ENCODE measurements at regions not wholly inside any gene's neighbourhood (a gene's known extent, or its start where the extent isn't known, plus 50 kb on each side); places are given as distances from the start of the nearest gene placed in this dataset.

DNA sequence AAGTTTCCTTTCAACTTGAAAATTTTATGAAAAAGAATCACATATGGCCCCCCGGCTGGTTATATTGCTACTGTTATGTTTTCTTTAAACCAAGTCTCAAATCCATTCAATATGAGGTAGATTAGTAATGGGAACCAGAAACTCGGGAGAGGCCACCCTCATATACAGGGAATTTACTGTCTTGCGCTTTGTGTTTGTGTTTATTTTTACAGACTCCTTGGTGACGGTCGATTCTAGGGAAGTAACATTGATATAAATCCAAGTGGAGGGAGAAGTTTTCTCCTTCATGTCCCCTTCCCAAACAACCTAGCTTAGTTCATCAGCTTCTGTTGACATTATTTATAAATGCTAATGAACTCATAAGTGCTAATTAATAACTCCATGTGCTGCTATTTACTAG is 163.5 kb upstream of the LMO4 start:
- DNase-seq (ENCODE audit: low read depth), result no peak
- Histone ChIP-seq H3K4me1 (ENCODE audit: control insufficient read depth, insufficient read depth, low read length) (no peaks in the 10 kb centered on the region), H3K4me3 (ENCODE audit: low read length) (no peak overlapping the region), H3K27me3 (replicated peaks; ENCODE audit: control insufficient read depth, insufficient read depth, low read length) (no peaks in the 10 kb centered on the region), H3K9ac (ENCODE audit: low read length) (no peak overlapping the region), H3K36me3 (ENCODE audit: control insufficient read depth, insufficient read depth, low read length, severe bottlenecking) (no peaks in the 10 kb centered on the region), H3K9me3 (ENCODE audit: control insufficient read depth, low read length) (no peaks in the 10 kb centered on the region)

DNA sequence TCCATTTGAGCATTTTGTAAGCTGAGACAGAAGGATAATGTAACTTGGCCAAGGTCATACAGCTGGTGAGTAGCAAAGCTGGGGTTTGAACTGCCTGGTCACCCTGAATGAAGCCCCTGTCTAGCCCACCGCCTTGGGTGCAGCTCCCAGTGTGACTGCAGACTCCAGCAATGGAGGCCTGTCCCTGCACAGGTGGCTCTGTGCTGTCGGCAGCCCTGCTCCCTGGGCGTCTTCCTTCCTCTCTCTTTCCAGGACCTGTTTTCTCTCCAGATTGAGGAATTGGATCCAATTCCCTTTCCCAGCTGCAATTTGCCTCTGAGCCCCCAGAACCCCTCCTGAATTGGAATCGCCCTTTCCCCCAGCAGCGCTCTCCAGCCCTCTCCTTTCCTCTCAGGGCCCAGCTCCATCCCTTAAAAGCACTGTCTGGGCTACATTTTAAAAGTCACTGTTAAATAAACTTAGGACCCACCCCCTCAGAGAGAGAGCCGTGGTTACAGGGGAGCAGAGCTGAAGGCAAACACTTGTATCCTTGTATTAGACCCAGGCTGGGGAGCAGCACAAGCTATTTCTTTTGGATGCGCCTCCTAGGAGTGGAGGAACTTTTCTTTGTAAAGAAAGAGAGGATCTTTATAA is 161.4 kb upstream of the LMO4 start:
- Histone ChIP-seq H3K36me3 (ENCODE audit: control insufficient read depth, insufficient read depth, low read length, severe bottlenecking) (no peaks in the 10 kb centered on the region), H3K4me3 (ENCODE audit: low read length) (no peak overlapping the region), H3K4me1 (ENCODE audit: control insufficient read depth, insufficient read depth, low read length) (no peaks in the 10 kb centered on the region), H3K9me3 (ENCODE audit: control insufficient read depth, low read length) (no peaks in the 10 kb centered on the region), H3K9ac (ENCODE audit: low read length) (no peak overlapping the region), H3K27me3 (replicated peaks; ENCODE audit: control insufficient read depth, insufficient read depth, low read length) (no peaks in the 10 kb centered on the region)
- no peak for DNase-seq (ENCODE audit: low read depth)

DNA sequence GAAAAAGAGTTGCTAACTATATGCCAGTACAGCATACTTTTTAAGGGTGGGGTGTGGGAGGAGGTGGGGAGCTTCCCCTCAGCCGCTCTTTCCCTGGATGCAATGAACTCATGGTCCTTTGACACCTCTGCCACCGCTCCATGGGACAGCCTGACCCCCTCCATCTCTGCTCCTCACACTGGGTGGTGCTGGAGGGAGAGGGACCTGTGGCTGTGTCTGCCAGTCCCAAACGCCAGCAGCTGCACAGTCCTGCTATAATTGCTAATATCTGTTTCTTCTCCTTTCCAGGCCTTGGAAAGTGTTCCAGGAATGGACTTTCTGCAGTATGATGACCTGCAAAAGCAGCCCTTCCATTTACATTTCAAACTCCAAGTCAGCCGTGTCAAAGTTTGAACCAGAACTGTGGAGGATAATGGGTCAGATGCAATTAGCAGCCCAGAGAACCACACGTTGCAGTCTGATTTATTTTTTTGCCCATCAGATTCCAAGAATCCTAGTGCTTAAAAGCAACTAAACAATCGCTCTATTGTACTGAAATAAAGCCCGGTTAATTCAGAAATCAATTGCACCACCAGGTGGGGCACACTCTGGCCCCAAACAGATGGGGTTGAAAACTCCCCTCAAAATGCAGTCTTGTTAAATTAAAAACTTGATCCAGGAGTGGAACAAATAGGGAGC is 160.7 kb upstream of the LMO4 start:
- H3K9me3 ChIP-seq (ENCODE audit: control insufficient read depth, low read length), result no peaks in the 10 kb centered on the region
- no peaks in the 10 kb centered on the region for H3K27me3 ChIP-seq (replicated peaks; ENCODE audit: control insufficient read depth, insufficient read depth, low read length)
- no peak overlapping the region for H3K9ac ChIP-seq (ENCODE audit: low read length)
- H3K36me3 ChIP-seq (ENCODE audit: control insufficient read depth, insufficient read depth, low read length, severe bottlenecking), result no peaks in the 10 kb centered on the region
- H3K4me3 ChIP-seq (ENCODE audit: low read length), result no peak overlapping the region
- no peak for DNase-seq (ENCODE audit: low read depth)
- no peaks in the 10 kb centered on the region for H3K4me1 ChIP-seq (ENCODE audit: control insufficient read depth, insufficient read depth, low read length)

DNA sequence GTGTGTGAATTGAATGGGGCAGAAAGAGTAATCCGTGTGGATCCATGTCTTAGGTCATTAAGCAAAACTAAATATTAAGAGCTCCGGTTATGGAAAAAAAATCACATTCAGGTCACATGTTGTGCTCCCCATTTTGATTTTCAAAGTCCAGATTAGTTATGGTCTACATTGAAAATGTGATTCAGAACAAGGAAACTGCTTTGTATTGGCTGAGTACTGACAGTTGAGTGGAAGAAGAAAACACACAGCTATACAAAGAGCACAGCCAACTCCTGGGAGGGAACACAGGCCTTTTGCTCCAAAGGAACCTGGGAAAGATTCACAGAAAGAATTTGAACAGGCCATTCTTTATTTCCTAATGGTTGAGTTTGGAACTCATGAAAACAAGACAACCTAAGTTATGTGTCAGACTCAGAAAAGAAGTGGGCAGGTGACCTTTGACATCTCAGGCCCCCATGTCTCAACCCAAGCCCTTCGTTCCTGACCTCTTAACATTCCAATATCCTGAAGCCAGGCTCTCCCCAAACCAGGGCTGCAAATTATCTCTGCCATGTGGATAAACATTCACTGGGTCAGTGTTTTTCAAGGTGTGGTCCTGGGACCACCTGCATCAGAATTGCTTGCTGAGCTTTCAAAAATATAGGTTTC is 159.3 kb upstream of the LMO4 start:
- Histone ChIP-seq H3K9ac (ENCODE audit: low read length) (no peak overlapping the region), H3K4me1 (ENCODE audit: control insufficient read depth, insufficient read depth, low read length) (no peaks in the 10 kb centered on the region), H3K27me3 (replicated peaks; ENCODE audit: control insufficient read depth, insufficient read depth, low read length) (no peaks in the 10 kb centered on the region), H3K36me3 (ENCODE audit: control insufficient read depth, insufficient read depth, low read length, severe bottlenecking) (no peaks in the 10 kb centered on the region), H3K4me3 (ENCODE audit: low read length) (no peak overlapping the region), H3K9me3 (ENCODE audit: control insufficient read depth, low read length) (no peaks in the 10 kb centered on the region)
- DNase-seq (ENCODE audit: low read depth), result no peak

DNA sequence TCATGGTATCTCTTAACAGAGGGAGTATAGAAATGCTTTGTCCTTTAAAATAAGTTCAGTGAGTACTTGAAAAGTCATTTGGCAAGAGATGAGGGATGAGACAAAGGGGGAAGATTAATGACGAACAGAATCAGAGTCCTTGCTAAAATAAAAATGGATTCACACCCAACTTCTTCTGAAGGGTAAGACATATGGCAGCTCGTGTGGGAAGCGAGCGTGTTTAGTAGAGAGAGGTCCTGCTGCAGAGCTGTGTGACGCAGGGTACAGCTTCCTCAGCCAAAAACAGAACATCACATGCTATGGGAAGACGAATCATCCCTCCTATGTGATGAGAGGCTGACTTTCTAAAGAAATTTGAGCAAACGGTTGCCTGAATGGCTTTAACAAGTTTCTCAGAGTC is 158.5 kb upstream of the LMO4 start:
- H3K9me3 ChIP-seq (ENCODE audit: control insufficient read depth, low read length), result no peaks in the 10 kb centered on the region
- DNase-seq (ENCODE audit: low read depth), result no peak
- H3K4me3 ChIP-seq (ENCODE audit: low read length), result no peak overlapping the region
- H3K27me3 ChIP-seq (replicated peaks; ENCODE audit: control insufficient read depth, insufficient read depth, low read length), result no peaks in the 10 kb centered on the region
- H3K4me1 ChIP-seq (ENCODE audit: control insufficient read depth, insufficient read depth, low read length), result no peaks in the 10 kb centered on the region
- no peak overlapping the region for H3K9ac ChIP-seq (ENCODE audit: low read length)
- no peaks in the 10 kb centered on the region for H3K36me3 ChIP-seq (ENCODE audit: control insufficient read depth, insufficient read depth, low read length, severe bottlenecking)

DNA sequence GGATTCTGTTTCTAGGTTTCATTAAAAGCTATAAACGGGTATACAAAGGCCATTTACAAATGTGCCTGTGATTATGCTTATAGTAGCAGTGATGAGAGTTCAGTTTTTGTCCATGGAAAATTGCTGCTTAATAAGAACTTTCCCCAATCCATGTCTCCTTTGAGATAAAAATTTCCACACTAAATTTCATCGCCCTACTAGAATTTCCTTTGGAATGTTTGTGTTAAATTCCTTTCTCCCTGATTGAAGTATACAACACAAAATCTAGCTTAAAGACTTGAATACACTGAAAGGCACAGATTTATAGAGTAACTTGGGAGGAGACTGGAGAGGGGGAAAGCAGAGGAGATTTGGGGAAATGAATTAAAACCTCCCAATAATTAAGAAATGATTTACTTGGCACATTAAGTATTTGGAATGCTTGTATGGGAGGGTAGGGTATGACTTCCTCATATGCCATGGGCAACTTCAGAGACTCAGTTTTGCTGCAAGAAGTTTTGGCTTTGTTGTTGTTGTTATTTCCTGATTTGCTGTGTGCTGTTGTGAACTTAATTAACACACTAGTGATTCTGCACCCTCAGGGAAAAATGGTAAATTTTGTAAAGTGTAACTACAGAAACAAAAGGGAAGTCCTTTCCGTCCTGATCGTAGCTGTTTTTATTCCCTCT is 157.6 kb upstream of the LMO4 start:
- Histone ChIP-seq H3K4me1 (ENCODE audit: control insufficient read depth, insufficient read depth, low read length) (no peaks in the 10 kb centered on the region), H3K4me3 (ENCODE audit: low read length) (no peak overlapping the region), H3K27me3 (replicated peaks; ENCODE audit: control insufficient read depth, insufficient read depth, low read length) (no peaks in the 10 kb centered on the region), H3K9ac (ENCODE audit: low read length) (no peak overlapping the region), H3K9me3 (ENCODE audit: control insufficient read depth, low read length) (no peaks in the 10 kb centered on the region), H3K36me3 (ENCODE audit: control insufficient read depth, insufficient read depth, low read length, severe bottlenecking) (no peaks in the 10 kb centered on the region)
- no peak for DNase-seq (ENCODE audit: low read depth)

DNA sequence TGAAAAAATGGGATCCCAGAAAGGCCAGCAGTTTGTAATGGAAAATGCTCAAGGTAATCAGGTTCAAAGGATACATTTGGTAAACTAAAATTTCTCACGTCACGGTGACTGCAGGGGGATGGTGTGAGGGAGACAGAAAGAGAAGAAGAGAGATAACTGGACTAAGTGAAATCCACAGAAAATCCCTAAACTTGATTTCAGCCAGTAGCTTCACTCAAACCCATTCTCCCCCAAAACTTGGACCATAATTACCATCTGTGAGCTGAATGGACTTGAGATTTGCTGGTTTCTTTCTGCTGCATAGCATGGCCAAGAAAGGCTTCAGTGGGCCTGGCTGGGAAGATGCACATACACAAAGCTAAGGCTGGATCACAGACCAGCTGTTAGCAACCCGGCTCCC is 155.4 kb upstream of the LMO4 start:
- no peak for DNase-seq (ENCODE audit: low read depth)
- H3K4me3 ChIP-seq (ENCODE audit: low read length), result no peak overlapping the region
- H3K9ac ChIP-seq (ENCODE audit: low read length), result no peak overlapping the region
- H3K27me3 ChIP-seq (replicated peaks; ENCODE audit: control insufficient read depth, insufficient read depth, low read length), result peaks cover 3% of the 10 kb centered on the region
- H3K36me3 ChIP-seq (ENCODE audit: control insufficient read depth, insufficient read depth, low read length, severe bottlenecking), result no peaks in the 10 kb centered on the region
- no peaks in the 10 kb centered on the region for H3K9me3 ChIP-seq (ENCODE audit: control insufficient read depth, low read length)
- no peaks in the 10 kb centered on the region for H3K4me1 ChIP-seq (ENCODE audit: control insufficient read depth, insufficient read depth, low read length)

DNA sequence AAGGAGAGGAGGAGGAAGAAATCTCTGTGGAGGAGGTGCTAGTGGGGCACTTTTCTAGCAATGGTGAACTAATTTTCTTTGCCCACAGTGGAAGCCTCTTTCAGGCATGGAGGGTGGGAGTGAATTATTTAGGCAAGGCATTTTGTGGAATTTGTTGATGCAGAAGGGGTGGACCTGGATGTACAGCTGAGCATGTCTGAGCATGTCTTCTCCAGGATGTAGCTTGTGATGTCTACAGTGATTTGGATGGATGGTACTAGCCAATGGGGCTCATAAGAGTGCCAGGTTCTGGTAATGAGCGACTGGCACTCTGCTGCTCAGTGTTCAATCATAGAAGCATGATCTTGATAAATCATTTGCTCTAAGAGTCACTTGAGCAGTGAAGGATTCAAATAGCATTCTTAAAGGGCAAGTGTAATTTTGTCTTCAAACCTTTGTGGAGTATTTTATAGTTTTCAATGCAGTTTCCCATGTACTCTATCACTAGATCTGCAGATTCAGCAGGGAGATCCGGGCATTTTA is 153.9 kb upstream of the LMO4 start:
- no peaks in the 10 kb centered on the region for H3K36me3 ChIP-seq (ENCODE audit: control insufficient read depth, insufficient read depth, low read length, severe bottlenecking)
- H3K4me3 ChIP-seq (ENCODE audit: low read length), result no peak overlapping the region
- H3K9ac ChIP-seq (ENCODE audit: low read length), result no peak overlapping the region
- peaks cover 5% of the 10 kb centered on the region for H3K27me3 ChIP-seq (replicated peaks; ENCODE audit: control insufficient read depth, insufficient read depth, low read length)
- no peaks in the 10 kb centered on the region for H3K9me3 ChIP-seq (ENCODE audit: control insufficient read depth, low read length)
- H3K4me1 ChIP-seq (ENCODE audit: control insufficient read depth, insufficient read depth, low read length), result no peaks in the 10 kb centered on the region
- DNase-seq (ENCODE audit: low read depth), result no peak

DNA sequence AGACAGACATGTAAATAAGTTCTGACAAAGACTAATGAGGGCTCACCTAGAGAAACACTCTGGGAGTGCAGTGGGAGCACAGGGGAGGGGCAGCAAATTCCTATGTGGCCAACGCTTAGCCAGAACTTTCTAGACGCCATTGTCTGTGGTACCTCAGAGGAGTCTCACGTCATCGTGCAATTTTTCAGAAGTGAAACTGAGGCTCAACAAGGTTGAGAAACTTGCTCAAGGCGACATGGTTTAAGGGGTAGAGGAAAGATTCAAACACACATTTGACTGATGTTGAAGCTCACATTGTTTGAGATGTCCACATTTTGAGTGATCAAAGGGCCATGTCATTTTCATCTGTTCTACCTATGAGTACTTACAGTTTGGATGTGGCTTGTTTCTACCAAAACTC is 152.6 kb upstream of the LMO4 start:
- H3K36me3 ChIP-seq (ENCODE audit: control insufficient read depth, insufficient read depth, low read length, severe bottlenecking), result no peaks in the 10 kb centered on the region
- no peak overlapping the region for H3K9ac ChIP-seq (ENCODE audit: low read length)
- H3K27me3 ChIP-seq (replicated peaks; ENCODE audit: control insufficient read depth, insufficient read depth, low read length), result peaks cover 5% of the 10 kb centered on the region
- peaks cover 4% of the 10 kb centered on the region for H3K4me1 ChIP-seq (ENCODE audit: control insufficient read depth, insufficient read depth, low read length)
- no peak for DNase-seq (ENCODE audit: low read depth)
- H3K4me3 ChIP-seq (ENCODE audit: low read length), result no peak overlapping the region
- no peaks in the 10 kb centered on the region for H3K9me3 ChIP-seq (ENCODE audit: control insufficient read depth, low read length)

DNA sequence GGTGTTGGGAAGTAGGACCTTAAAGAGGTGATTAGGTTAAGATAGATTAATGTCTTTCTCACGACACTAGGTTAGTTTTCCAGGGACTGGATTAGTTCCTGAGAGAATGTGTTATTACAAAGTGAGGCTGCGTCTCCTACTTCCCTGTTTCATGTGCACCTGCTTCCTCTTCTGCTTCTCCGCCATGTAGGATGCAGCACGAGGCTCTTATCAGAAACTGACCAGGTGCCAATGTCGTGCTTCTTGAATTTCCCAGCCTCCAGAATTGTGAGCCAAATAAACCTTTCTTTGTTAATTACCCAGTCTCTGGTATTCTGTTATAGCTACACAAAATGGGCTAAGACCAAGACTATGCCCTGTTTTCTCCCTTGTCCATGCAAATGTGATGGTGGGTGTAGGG is 152.2 kb upstream of the LMO4 start:
- DNase-seq (ENCODE audit: low read depth), result no peak
- Histone ChIP-seq H3K9me3 (ENCODE audit: control insufficient read depth, low read length) (no peaks in the 10 kb centered on the region), H3K4me1 (ENCODE audit: control insufficient read depth, insufficient read depth, low read length) (peaks cover 4% of the 10 kb centered on the region), H3K9ac (ENCODE audit: low read length) (no peak overlapping the region), H3K4me3 (ENCODE audit: low read length) (no peak overlapping the region), H3K36me3 (ENCODE audit: control insufficient read depth, insufficient read depth, low read length, severe bottlenecking) (no peaks in the 10 kb centered on the region), H3K27me3 (replicated peaks; ENCODE audit: control insufficient read depth, insufficient read depth, low read length) (peaks cover 5% of the 10 kb centered on the region)

DNA sequence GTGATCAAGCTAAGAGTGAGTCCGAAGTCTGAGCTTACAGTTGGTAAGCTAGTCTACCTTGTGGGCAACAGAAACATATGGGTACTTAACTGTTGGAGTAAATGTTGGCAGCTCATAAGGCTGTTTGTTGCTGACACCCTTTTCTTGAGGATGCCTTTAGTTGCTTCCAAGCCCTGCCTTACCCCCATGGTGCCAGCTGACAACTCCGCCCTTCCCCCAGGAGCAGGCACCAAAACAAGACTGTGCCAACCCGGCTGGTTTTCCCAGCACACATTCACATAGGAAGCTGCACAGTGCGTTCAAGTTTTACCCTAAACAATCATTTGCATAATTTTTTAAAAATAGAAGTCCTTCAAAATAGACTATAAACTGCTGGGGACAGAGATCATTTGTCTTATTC is 150.2 kb upstream of the LMO4 start:
- no peaks in the 10 kb centered on the region for H3K9me3 ChIP-seq (ENCODE audit: control insufficient read depth, low read length)
- no peaks in the 10 kb centered on the region for H3K36me3 ChIP-seq (ENCODE audit: control insufficient read depth, insufficient read depth, low read length, severe bottlenecking)
- H3K4me3 ChIP-seq (ENCODE audit: low read length), result no peak overlapping the region
- H3K4me1 ChIP-seq (ENCODE audit: control insufficient read depth, insufficient read depth, low read length), result peaks cover 4% of the 10 kb centered on the region
- H3K9ac ChIP-seq (ENCODE audit: low read length), result no peak overlapping the region
- no peak for DNase-seq (ENCODE audit: low read depth)
- H3K27me3 ChIP-seq (replicated peaks; ENCODE audit: control insufficient read depth, insufficient read depth, low read length), result peaks cover 5% of the 10 kb centered on the region

Measured in adipocyte (in vitro differentiated cells).